ENCODE measurements at regions not wholly inside any gene's neighbourhood (a gene's known extent, or its start where the extent isn't known, plus 50 kb on each side); places are given as distances from the start of the nearest gene placed in this dataset.

DNA sequence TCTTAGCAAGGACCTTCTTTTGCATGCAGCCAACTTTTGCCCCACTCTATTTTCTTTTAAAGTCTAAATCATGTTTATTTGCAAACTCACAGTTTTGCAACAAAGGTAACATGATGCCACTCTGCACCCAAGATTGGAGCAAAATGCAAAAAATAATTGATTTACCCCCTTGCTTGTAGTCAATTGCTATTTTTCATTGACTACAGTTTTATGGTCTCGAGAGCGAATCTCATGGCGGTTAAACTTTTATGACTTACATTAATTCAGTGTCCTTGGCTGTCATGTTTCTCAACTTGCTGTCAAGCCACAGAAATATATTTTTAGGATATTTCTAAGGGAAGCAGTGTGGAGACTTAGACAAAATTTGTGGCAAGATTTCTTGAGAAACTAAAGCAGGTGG lies 110.0 kb upstream of the JCAD start:
- no peak for TF ChIP-seq EZH2 (IDR thresholded peaks at IDR 0.05; ENCODE audit: borderline replicate concordance, low read depth, low read length, severe bottlenecking)
- TF ChIP-seq, protein P1, sequence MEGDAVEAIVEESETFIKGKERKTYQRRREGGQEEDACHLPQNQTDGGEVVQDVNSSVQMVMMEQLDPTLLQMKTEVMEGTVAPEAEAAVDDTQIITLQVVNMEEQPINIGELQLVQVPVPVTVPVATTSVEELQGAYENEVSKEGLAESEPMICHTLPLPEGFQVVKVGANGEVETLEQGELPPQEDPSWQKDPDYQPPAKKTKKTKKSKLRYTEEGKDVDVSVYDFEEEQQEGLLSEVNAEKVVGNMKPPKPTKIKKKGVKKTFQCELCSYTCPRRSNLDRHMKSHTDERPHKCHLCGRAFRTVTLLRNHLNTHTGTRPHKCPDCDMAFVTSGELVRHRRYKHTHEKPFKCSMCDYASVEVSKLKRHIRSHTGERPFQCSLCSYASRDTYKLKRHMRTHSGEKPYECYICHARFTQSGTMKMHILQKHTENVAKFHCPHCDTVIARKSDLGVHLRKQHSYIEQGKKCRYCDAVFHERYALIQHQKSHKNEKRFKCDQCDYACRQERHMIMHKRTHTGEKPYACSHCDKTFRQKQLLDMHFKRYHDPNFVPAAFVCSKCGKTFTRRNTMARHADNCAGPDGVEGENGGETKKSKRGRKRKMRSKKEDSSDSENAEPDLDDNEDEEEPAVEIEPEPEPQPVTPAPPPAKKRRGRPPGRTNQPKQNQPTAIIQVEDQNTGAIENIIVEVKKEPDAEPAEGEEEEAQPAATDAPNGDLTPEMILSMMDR (IDR thresholded peaks at IDR 0.05; ENCODE audit: borderline replicate concordance, extremely low read depth, low read length, poor library complexity, severe bottlenecking): no peak
